Occipital lobe (tissue), 1 donor: ENCODE measurements at regions not wholly inside any gene's neighbourhood (a gene's known extent, or its start where the extent isn't known, plus 50 kb on each side); places are given as distances from the start of the nearest gene placed in this dataset.
"Not testable (repeated sequence)": the region's sequence is repeated elsewhere in the genome, so short reads cannot be mapped to it uniquely, and the experiment has no call there.

Experiments
- DNase-seq: peaks from one replicate; lab custom pipeline; 2025; lab: John Stamatoyannopoulos, UW

GRCh38 chr2:35347561-35347960, 1008.0 kb upstream of the CRIM1 start:
- no peak for DNase-seq

DNA sequence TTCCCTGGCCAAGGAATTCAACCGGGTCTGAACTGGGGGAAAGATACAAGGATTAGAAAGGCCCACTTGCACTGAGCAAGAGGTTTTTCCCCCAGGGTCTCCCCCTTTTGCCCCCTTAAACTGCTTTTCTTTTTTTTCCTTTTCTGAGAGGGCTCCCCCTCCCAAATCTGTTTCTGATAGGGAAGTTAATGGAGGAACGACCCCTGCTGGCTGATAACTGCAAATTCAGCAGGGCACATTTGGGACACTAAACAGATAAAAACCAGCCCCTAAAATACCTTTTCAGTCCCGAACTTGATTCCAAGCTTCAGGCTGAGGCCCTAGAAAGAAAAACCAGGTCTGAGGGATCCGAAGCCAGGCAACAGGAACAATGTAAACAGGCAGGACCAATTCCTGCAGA, 1012.4 kb upstream of the CRIM1 start:
- no peak for DNase-seq

GRCh38 chr2:35339211-35339610, 1016.4 kb upstream of the CRIM1 start:
- DNase-seq: no peak

GRCh38 chr2:35337922-35338321, 1017.7 kb upstream of the CRIM1 start:
- DNase-seq: no peak

- no peak for DNase-seq
These were observed 1041.5 kb upstream of the CRIM1 start for GRCh38 chr2:35314049-35314448.

- DNase-seq: no peak
These were observed 1054.2 kb upstream of the CRIM1 start for GRCh38 chr2:35301369-35301768.

DNA sequence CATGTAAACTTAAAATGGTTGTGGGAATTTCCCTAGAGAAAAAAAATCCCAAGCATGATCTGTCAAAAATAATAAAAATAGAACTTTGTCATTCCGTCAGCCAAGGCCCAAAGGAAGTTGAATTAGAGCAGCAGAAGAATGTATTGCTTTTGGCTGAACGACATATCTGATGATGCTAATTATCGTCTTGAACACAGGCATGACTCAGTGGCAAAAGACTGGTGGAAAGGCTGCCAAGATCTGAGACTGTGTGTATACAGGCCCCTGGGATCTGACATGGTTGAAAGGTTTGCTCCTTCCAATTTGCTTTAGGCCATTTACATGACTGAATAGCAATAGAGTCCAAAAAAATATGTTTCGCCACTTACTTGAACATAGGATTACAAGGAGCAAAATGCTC, 1057.1 kb upstream of the CRIM1 start:
- DNase-seq: no peak

- DNase-seq: no peak
These were observed 1058.2 kb upstream of the CRIM1 start for GRCh38 chr2:35297403-35297802.

- no peak for DNase-seq
These were observed 1060.8 kb upstream of the CRIM1 start for GRCh38 chr2:35294636-35295263.

- DNase-seq: no peak
These were observed 1062.3 kb upstream of the CRIM1 start for GRCh38 chr2:35293261-35293660.

GRCh38 chr2:35292199-35292598, 1063.4 kb upstream of the CRIM1 start:
- DNase-seq: no peak

DNA sequence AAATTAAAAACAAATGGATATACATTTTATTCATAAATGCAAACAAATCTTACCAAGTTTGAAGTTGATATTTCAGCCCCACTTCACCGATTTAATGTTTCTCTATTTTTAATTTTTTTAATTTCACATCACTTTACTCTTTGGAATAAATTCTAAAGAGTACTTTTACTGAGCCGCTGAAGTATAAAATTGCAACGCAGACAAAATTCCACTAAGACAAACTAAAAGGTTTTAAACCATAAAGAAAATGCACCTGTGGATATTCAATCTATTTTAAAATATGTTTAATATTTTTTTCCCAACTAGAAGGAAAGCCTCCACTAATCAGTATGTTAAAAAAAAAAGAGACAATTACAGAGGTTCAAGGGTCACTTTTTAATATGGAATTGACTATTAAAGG, 1073.9 kb upstream of the CRIM1 start:
- no peak for DNase-seq

GRCh38 chr2:35255826-35256225, 1099.8 kb upstream of the CRIM1 start:
- no peak for DNase-seq

GRCh38 chr2:35251156-35251555, 1104.4 kb upstream of the CRIM1 start:
- no peak for DNase-seq

GRCh38 chr2:35246702-35247101, 1108.9 kb upstream of the CRIM1 start:
- DNase-seq: no peak

- no peak for DNase-seq
These were observed 1127.0 kb upstream of the CRIM1 start for GRCh38 chr2:35228584-35228983.

GRCh38 chr2:35220461-35220860, 1135.1 kb upstream of the CRIM1 start:
- DNase-seq: no peak

- DNase-seq: no peak
These were observed 1150.7 kb upstream of the CRIM1 start for GRCh38 chr2:35204881-35205280.

DNA sequence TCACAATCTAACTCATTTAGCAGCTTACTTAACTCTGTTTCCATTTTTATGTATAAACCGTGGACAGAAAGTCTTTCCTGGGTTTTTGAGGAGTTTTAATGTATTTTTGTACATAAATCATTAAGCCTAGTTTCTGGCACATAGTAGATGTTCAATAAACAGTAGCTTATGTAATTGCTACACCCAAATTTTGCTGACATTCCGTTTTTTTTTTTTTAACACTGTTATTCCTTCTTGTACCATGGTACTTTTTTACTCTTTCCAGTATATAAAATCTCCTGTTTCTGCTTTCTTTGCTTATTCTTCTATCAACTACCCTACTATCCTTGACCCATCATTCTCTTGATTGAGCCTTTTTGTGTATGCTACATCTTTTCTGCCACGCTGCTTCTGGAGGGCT, 1151.3 kb upstream of the CRIM1 start:
- no peak for DNase-seq

DNA sequence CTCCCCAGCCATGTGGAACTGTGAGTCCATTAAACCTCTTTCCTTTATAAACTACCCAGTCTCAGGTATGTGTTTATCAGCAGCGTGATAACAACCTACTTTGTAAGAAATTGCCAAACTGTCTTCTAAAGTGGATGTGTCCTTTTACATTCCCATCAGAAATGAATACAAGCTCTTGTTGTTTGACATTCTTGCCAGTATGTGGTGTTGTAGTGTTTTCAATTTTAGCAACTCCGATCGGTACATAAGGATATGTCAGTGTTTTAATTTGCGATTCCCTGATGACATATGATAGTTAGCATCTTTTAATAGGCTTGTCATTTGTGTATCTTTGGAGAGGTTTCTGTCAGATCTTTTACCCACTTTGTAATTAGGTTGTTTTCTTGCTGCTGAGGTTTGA, 1156.3 kb upstream of the CRIM1 start:
- DNase-seq: no peak

- no peak for DNase-seq
These were observed 1169.6 kb upstream of the CRIM1 start for GRCh38 chr2:35185861-35186412.

GRCh38 chr2:35184471-35184870, 1171.1 kb upstream of the CRIM1 start:
- no peak for DNase-seq

- not testable (repeated sequence) for DNase-seq
These were observed 1178.9 kb upstream of the CRIM1 start for GRCh38 chr2:35176726-35177125.

DNA sequence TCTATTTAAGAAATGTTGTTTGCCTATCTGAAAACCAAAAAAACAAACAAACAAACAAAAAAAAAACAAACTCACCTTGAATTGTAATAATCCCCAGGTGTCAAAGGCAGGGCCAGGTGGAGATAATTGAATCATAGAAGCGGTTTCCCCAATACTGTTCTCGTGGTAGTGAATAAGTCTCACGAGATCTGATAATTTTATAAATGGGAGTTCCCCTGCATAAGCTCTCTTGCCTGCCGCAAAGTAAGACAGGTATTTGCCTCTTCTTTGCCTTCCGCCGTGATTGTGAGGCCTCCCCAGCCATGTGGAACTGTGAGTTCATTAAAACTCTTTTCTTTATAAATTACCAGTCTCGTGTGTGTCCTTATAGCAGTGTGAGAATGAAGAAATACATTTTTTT, 1180.7 kb upstream of the CRIM1 start:
- DNase-seq: no peak
